Gastroesophageal sphincter (tissue), 4 donors: ENCODE measurements at regions not wholly inside any gene's neighbourhood (a gene's known extent, or its start where the extent isn't known, plus 50 kb on each side); places are given as distances from the start of the nearest gene placed in this dataset.
"Not testable (repeated sequence)": the region's sequence is repeated elsewhere in the genome, so short reads cannot be mapped to it uniquely, and the experiment has no call there.

ENCODE experiments used
- ATAC-seq: fragments of 150-250 bp; one replicate; pipeline ENCODE4 v1.9.1; 2016; ENCODE audit warnings: mild to moderate bottlenecking, moderate library complexity
- H3K27ac ChIP-seq, 4 donors: fragments of 200-600 bp; sonication (generic) in 3 of 4; 1 replicate in 3 of 4; 2 replicates in 1 of 4; pipeline ENCODE4 v1.5.1; 2016 to 2019
- H3K27me3 ChIP-seq: fragments of 200-600 bp; sonication (generic); one replicate; pipeline ENCODE4 v1.5.1; 2019
- H3K36me3 ChIP-seq, 2 donors: fragments of 200-600 bp; sonication (generic); one replicate each; pipeline ENCODE4 v1.5.1; 2019; ENCODE audit warnings: control low read depth in 1 of 2
- H3K4me1 ChIP-seq, 3 donors: fragments of 200-600 bp; sonication (generic); 1 replicate in 2 of 3; 2 replicates in 1 of 3; pipeline ENCODE4 v1.5.1; 2016 to 2019; ENCODE audit warnings: control low read depth in 2 of 3
- H3K4me3 ChIP-seq, 2 donors: fragments of 200-600 bp; sonication (generic); one replicate each; pipeline ENCODE4 v1.5.1; 2019; ENCODE audit warnings: mild to moderate bottlenecking in 1 of 2, moderate library complexity in 1 of 2
- H3K9me3 ChIP-seq, 3 donors: fragments of 200-600 bp; sonication (generic); one replicate each; pipeline ENCODE4 v1.5.1; 2017 to 2019; ENCODE audit warnings: control low read depth in 2 of 3
- EP300 ChIP-seq: sonication (generic); formaldehyde crosslinking; IDR thresholded peaks from one replicate; pipeline ENCODE4 v1.6.1; 2017; ENCODE audit warnings: antibody characterized with exemption, mild to moderate bottlenecking
- POLR2A ChIP-seq, 2 donors: fragments of 450-650 bp; IDR thresholded peaks; one replicate each; pipeline ENCODE4 v1.6.1; 2017; ENCODE audit warnings: antibody characterized with exemption in 2 of 2, mild to moderate bottlenecking in 2 of 2, moderate library complexity in 1 of 2
- POLR2AphosphoS5 ChIP-seq: sonication (generic); formaldehyde crosslinking; IDR thresholded peaks from one replicate; pipeline ENCODE4 v1.6.1; 2017; ENCODE audit warnings: antibody characterized with exemption
- WGBS, 2 donors: methylation state at CpG; one replicate each; pipeline ENCODE4 v1.1.5; 2018; ENCODE audit warnings: low coverage in 1 of 2; 5-methylcytosine and 5-hydroxymethylcytosine counted together
- TF ChIP-seq, protein P1 (sequence below), 4 experiments: fragments of 200-600 bp in 2 of 4; fragments of 450-650 bp in 2 of 4; sonication (generic) in 1 of 4; IDR thresholded peaks; one replicate each; pipeline ENCODE4 v1.5.1; 2017 to 2019; ENCODE audit warnings: antibody characterized with exemption in 4 of 4, mild to moderate bottlenecking in 2 of 4, moderate library complexity in 2 of 4

- Histone ChIP-seq H3K27me3 (no peaks in the 10 kb centered on the region), H3K4me3 (no peak overlapping the region), H3K27ac (no peak overlapping the region), H3K9me3 (no peaks in the 10 kb centered on the region), H3K4me1 (no peaks in the 10 kb centered on the region), H3K36me3 (no peaks in the 10 kb centered on the region)
- TF ChIP-seq EP300 = no peak
- 59 to 67% methylated on average over 3 of the region's 3 CpGs for WGBS, 2 donors
- no peak for ATAC-seq
Observed at GRCh38 chr2:176910828-176911227, 301.8 kb upstream of the HNRNPA3 start.

DNA sequence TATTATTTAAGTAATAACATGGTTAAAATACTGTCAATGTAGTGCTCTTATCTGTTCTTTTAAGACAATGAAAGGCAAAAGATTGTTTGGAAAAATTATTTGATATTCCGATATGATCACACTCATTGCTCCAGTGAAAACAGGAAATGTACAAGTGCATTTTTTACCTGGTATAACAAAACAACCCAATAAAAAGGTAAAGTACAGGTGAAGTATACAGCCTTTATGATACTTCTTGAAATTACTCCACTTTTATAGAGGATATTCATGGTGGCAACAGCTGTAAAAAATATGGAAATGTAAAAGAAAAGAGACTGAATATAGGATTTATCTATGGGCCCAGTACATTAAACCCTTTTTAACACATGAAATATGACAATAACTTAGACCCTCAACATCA is 298.6 kb upstream of the HNRNPA3 start:
- ATAC-seq = no peak
- no peak overlapping the region for H3K4me3 ChIP-seq
- no peaks in the 10 kb centered on the region for H3K9me3 ChIP-seq
- no peaks in the 10 kb centered on the region for H3K4me1 ChIP-seq
- no peaks in the 10 kb centered on the region for H3K36me3 ChIP-seq
- TF ChIP-seq POLR2AphosphoS5 = no peak
- TF ChIP-seq POLR2A (IDR thresholded peaks at IDR 0.05) = no peak
- TF ChIP-seq, protein P1, sequence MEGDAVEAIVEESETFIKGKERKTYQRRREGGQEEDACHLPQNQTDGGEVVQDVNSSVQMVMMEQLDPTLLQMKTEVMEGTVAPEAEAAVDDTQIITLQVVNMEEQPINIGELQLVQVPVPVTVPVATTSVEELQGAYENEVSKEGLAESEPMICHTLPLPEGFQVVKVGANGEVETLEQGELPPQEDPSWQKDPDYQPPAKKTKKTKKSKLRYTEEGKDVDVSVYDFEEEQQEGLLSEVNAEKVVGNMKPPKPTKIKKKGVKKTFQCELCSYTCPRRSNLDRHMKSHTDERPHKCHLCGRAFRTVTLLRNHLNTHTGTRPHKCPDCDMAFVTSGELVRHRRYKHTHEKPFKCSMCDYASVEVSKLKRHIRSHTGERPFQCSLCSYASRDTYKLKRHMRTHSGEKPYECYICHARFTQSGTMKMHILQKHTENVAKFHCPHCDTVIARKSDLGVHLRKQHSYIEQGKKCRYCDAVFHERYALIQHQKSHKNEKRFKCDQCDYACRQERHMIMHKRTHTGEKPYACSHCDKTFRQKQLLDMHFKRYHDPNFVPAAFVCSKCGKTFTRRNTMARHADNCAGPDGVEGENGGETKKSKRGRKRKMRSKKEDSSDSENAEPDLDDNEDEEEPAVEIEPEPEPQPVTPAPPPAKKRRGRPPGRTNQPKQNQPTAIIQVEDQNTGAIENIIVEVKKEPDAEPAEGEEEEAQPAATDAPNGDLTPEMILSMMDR (IDR thresholded peaks at IDR 0.05) = no peak
- no peak for TF ChIP-seq EP300
- WGBS, 2 donors = 92 to 94% methylated on average over 1 of the region's 1 CpG
- no peaks in the 10 kb centered on the region for H3K27me3 ChIP-seq
- H3K27ac ChIP-seq = no peak overlapping the region

DNA sequence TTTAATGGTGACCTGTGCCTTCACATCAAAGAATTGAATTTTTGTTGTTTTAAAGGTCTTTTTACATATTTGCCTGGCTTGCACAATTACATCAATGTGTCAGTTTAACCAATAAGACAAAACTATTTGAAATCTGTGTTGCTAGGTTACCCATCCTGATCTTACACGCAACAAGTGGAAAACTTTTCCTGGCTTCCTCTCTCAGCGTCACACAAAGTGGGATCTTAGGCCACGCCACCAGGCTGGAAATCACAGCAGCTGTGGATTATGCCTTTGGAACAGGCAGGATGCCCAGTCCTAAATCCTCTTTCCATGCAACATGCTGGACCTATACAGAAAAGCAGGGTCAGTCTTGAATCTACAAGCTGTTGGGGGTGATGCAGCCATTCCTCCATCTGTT is 298.2 kb upstream of the HNRNPA3 start:
- no peaks in the 10 kb centered on the region for H3K36me3 ChIP-seq
- no peak overlapping the region for H3K27ac ChIP-seq
- no peak for TF ChIP-seq POLR2A (IDR thresholded peaks at IDR 0.05)
- H3K4me1 ChIP-seq = no peaks in the 10 kb centered on the region
- no peaks in the 10 kb centered on the region for H3K27me3 ChIP-seq
- 74 to 88% methylated on average over 1 to 3 of the region's 3 CpGs for WGBS, 2 donors
- ATAC-seq = no peak
- no peaks in the 10 kb centered on the region for H3K9me3 ChIP-seq
- H3K4me3 ChIP-seq = no peak overlapping the region

- 80 to 92% methylated on average over 2 to 3 of the region's 3 CpGs for WGBS, 2 donors
- not testable (repeated sequence) for H3K9me3 ChIP-seq, H3K36me3 ChIP-seq, ATAC-seq, H3K4me3 ChIP-seq, H3K4me1 ChIP-seq, H3K27me3 ChIP-seq, H3K27ac ChIP-seq
Observed at GRCh38 chr2:176922545-176922944, 290.0 kb upstream of the HNRNPA3 start.

GRCh38 chr2:176923205-176923604 is 289.4 kb upstream of the HNRNPA3 start:
- Histone ChIP-seq H3K9me3 (peaks cover 0 to 7% (median 0%) of the 10 kb centered on the region in 3 donors), H3K4me3 (no peak overlapping the region), H3K36me3 (no peaks in the 10 kb centered on the region), H3K4me1 (no peaks in the 10 kb centered on the region), H3K27me3 (no peaks in the 10 kb centered on the region), H3K27ac (no peak overlapping the region)
- 88 to 92% methylated on average over 1 to 4 of the region's 4 CpGs for WGBS, 2 donors
- TF ChIP-seq POLR2A (IDR thresholded peaks at IDR 0.05) (no peak), POLR2AphosphoS5 (no peak), EP300 (no peak)
- TF ChIP-seq, protein P1 (IDR thresholded peaks at IDR 0.05) = no peak
- no peak for ATAC-seq

DNA sequence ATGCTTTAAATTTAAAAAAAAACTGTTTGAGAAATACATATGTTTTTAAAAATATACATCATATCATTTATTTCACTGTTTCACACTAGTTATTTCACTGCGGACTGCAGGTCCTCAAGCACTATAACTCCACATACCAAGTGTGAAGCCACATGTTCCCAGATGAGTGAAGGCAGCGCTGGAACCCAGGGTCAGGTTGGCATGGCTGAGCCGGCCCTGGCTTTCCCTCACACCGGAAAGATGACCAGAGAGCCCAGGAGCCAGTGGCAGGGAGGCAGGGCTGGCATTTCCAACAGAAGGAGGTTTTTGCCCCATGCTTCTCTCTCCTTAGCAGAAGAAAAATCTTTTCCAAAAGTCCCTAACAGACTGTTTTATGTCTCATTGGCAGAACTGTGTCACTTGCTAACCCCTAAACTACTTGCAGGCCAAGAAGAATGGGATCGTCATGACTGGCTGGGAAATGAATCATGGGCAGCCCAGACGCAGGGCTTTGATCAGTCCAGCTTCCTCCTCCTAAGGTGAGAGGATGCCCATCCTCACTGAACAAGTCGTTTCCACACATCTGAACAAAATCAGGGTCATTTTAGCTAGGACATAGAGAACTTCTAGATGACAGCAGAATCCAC is 287.6 kb upstream of the HNRNPA3 start:
- H3K27me3 ChIP-seq = no peaks in the 10 kb centered on the region
- H3K4me3 ChIP-seq = no peak overlapping the region
- H3K36me3 ChIP-seq = no peaks in the 10 kb centered on the region
- ATAC-seq = no peak
- H3K9me3 ChIP-seq = peaks cover 0 to 7% (median 0%) of the 10 kb centered on the region in 3 donors
- no peaks in the 10 kb centered on the region for H3K4me1 ChIP-seq
- TF ChIP-seq POLR2AphosphoS5 (no peak), POLR2A (IDR thresholded peaks at IDR 0.05) (no peak), EP300 (no peak)
- TF ChIP-seq, protein P1 (IDR thresholded peaks at IDR 0.05) = no peak
- no peak overlapping the region for H3K27ac ChIP-seq
- 67 to 83% methylated on average over 3 to 6 of the region's 7 CpGs for WGBS, 2 donors
